ENCODE measurements at regions not wholly inside any gene's neighbourhood (a gene's known extent, or its start where the extent isn't known, plus 50 kb on each side); places are given as distances from the start of the nearest gene placed in this dataset.

- Histone ChIP-seq H3K36me3 (no peaks in the 10 kb centered on the region), H3K9me3 (no peaks in the 10 kb centered on the region), H3K27me3 (replicated peaks; ENCODE audit: insufficient read depth) (no peaks in the 10 kb centered on the region), H3K27ac (no peak overlapping the region), H3K4me1 (replicated peaks) (no peaks in the 10 kb centered on the region), H3K4me3 (no peak overlapping the region)
- intact Hi-C loops (cut with DNase I): no loop called here
- 45% methylated on average over 2 of the region's 2 CpGs for WGBS
- DNase-seq (ENCODE audit: low spot score): no peak
- TF ChIP-seq POLR2A (IDR thresholded peaks at IDR 0.05) (no peak), POLR2AphosphoS5 (IDR thresholded peaks at IDR 0.05) (no peak), CTCF (IDR thresholded peaks at IDR 0.05) (no peak)
Measured at GRCh38 chr11:38448284-38448683, 1850.2 kb upstream of the RAG2 start.

GRCh38 chr11:38446336-38446735 lies 1848.3 kb upstream of the RAG2 start:
- WGBS: 88% methylated on average over 1 of the region's 1 CpG
- TF ChIP-seq POLR2A (IDR thresholded peaks at IDR 0.05) (no peak), POLR2AphosphoS5 (IDR thresholded peaks at IDR 0.05) (no peak), CTCF (IDR thresholded peaks at IDR 0.05) (no peak)
- intact Hi-C loops (cut with DNase I): no loop called here
- Histone ChIP-seq H3K27ac (no peak overlapping the region), H3K36me3 (no peaks in the 10 kb centered on the region), H3K27me3 (replicated peaks; ENCODE audit: insufficient read depth) (no peaks in the 10 kb centered on the region), H3K4me3 (no peak overlapping the region), H3K9me3 (no peaks in the 10 kb centered on the region), H3K4me1 (replicated peaks) (no peaks in the 10 kb centered on the region)
- no peak for DNase-seq (ENCODE audit: low spot score)

GRCh38 chr11:38438091-38438490 lies 1840.1 kb upstream of the RAG2 start:
- no peaks in the 10 kb centered on the region for H3K9me3 ChIP-seq
- H3K27me3 ChIP-seq (replicated peaks; ENCODE audit: insufficient read depth): no peaks in the 10 kb centered on the region
- no peaks in the 10 kb centered on the region for H3K4me1 ChIP-seq (replicated peaks)
- no peak overlapping the region for H3K27ac ChIP-seq
- no peak for DNase-seq (ENCODE audit: low spot score)
- H3K36me3 ChIP-seq: no peaks in the 10 kb centered on the region
- TF ChIP-seq POLR2AphosphoS5 (IDR thresholded peaks at IDR 0.05): no peak
- TF ChIP-seq POLR2A (IDR thresholded peaks at IDR 0.05): no peak
- TF ChIP-seq CTCF (IDR thresholded peaks at IDR 0.05): no peak
- intact Hi-C loops (cut with DNase I): no loop called here
- H3K4me3 ChIP-seq: no peak overlapping the region

- no peaks in the 10 kb centered on the region for H3K36me3 ChIP-seq
- no peaks in the 10 kb centered on the region for H3K4me1 ChIP-seq (replicated peaks)
- no peaks in the 10 kb centered on the region for H3K27me3 ChIP-seq (replicated peaks; ENCODE audit: insufficient read depth)
- WGBS: 67% methylated on average over 3 of the region's 3 CpGs
- H3K9me3 ChIP-seq: no peaks in the 10 kb centered on the region
- no peak overlapping the region for H3K4me3 ChIP-seq
- intact Hi-C loops (cut with DNase I): no loop called here
- no peak overlapping the region for H3K27ac ChIP-seq
- TF ChIP-seq POLR2AphosphoS5 (IDR thresholded peaks at IDR 0.05): no peak
- DNase-seq (ENCODE audit: low spot score): no peak
Measured at GRCh38 chr11:38425578-38425977, 1827.5 kb upstream of the RAG2 start.

GRCh38 chr11:38423042-38423441 lies 1825.0 kb upstream of the RAG2 start:
- intact Hi-C loops (cut with DNase I): no loop called here
- Histone ChIP-seq H3K4me1 (replicated peaks) (no peaks in the 10 kb centered on the region), H3K36me3 (no peaks in the 10 kb centered on the region), H3K9me3 (no peaks in the 10 kb centered on the region), H3K4me3 (no peak overlapping the region), H3K27ac (no peak overlapping the region), H3K27me3 (replicated peaks; ENCODE audit: insufficient read depth) (no peaks in the 10 kb centered on the region)
- 65% methylated on average over 2 of the region's 2 CpGs for WGBS
- TF ChIP-seq POLR2A (IDR thresholded peaks at IDR 0.05) (no peak), POLR2AphosphoS5 (IDR thresholded peaks at IDR 0.05) (no peak), CTCF (IDR thresholded peaks at IDR 0.05) (no peak)
- no peak for DNase-seq (ENCODE audit: low spot score)
